ENCODE measurements at regions not wholly inside any gene's neighbourhood (a gene's known extent, or its start where the extent isn't known, plus 50 kb on each side); places are given as distances from the start of the nearest gene placed in this dataset.

- no peaks in the 10 kb centered on the region for H3K27me3 ChIP-seq (ENCODE audit: control insufficient read depth, insufficient read depth, low read length)
- no peak overlapping the region for H2AFZ ChIP-seq (ENCODE audit: low read length)
- no peaks in the 10 kb centered on the region for H4K20me1 ChIP-seq (ENCODE audit: control insufficient read depth, extremely low read depth, insufficient read depth, low read length)
- H3K79me2 ChIP-seq (ENCODE audit: control insufficient read depth, insufficient read depth, low read length) = no peaks in the 10 kb centered on the region
- TF ChIP-seq EZH2 (IDR thresholded peaks at IDR 0.05; ENCODE audit: low read length, missing control alignments) = no peak
- no peak for TF ChIP-seq CTCF (conservative IDR thresholded peaks at IDR 0.05 in 1 of 2, IDR thresholded peaks at IDR 0.05 in 1 of 2; ENCODE audit: low read depth in 1 of 2, low read length in 2 of 2)
- H3K4me2 ChIP-seq (ENCODE audit: extremely low read depth, insufficient read depth, low read length) = no peak overlapping the region
- no peak overlapping the region for H3K4me3 ChIP-seq (replicated peaks in 1 of 4; ENCODE audit: control extremely low read depth in 1 of 4, insufficient read depth in 1 of 4, low read depth in 3 of 4, low read length in 4 of 4)
- no peaks in the 10 kb centered on the region for H3K9me3 ChIP-seq (ENCODE audit: control insufficient read depth, insufficient read depth, low read depth, low read length)
- no peaks in the 10 kb centered on the region for H3K36me3 ChIP-seq (ENCODE audit: control insufficient read depth, insufficient read depth, low read length)
- H3K4me1 ChIP-seq (ENCODE audit: control insufficient read depth, extremely low read depth, insufficient read depth, low read length) = no peaks in the 10 kb centered on the region
- DNase-seq (ENCODE audit: low read depth in 2 of 2) = no peak
- H3K27ac ChIP-seq (ENCODE audit: insufficient read depth, low read length) = no peak overlapping the region
- no peak overlapping the region for H3K9ac ChIP-seq (ENCODE audit: insufficient read depth, low read length)
Observed at GRCh38 chrY:8341000-8341399, 996.3 kb upstream of the TSPY4 start.

- no peak for DNase-seq (ENCODE audit: low read depth in 2 of 2)
- Histone ChIP-seq H3K9ac (ENCODE audit: insufficient read depth, low read length) (no peak overlapping the region), H2AFZ (ENCODE audit: low read length) (no peak overlapping the region), H4K20me1 (ENCODE audit: control insufficient read depth, extremely low read depth, insufficient read depth, low read length) (no peaks in the 10 kb centered on the region), H3K36me3 (ENCODE audit: control insufficient read depth, insufficient read depth, low read length) (no peaks in the 10 kb centered on the region), H3K4me3 (replicated peaks in 1 of 4; ENCODE audit: control extremely low read depth in 1 of 4, insufficient read depth in 1 of 4, low read depth in 3 of 4, low read length in 4 of 4) (no peak overlapping the region), H3K27me3 (ENCODE audit: control insufficient read depth, insufficient read depth, low read length) (no peaks in the 10 kb centered on the region), H3K4me1 (ENCODE audit: control insufficient read depth, extremely low read depth, insufficient read depth, low read length) (no peaks in the 10 kb centered on the region), H3K27ac (ENCODE audit: insufficient read depth, low read length) (no peak overlapping the region), H3K4me2 (ENCODE audit: extremely low read depth, insufficient read depth, low read length) (no peak overlapping the region), H3K79me2 (ENCODE audit: control insufficient read depth, insufficient read depth, low read length) (no peaks in the 10 kb centered on the region), H3K9me3 (ENCODE audit: control insufficient read depth, insufficient read depth, low read depth, low read length) (no peaks in the 10 kb centered on the region)
- TF ChIP-seq CTCF (conservative IDR thresholded peaks at IDR 0.05 in 1 of 2, IDR thresholded peaks at IDR 0.05 in 1 of 2; ENCODE audit: low read depth in 1 of 2, low read length in 2 of 2) (no peak), EZH2 (IDR thresholded peaks at IDR 0.05; ENCODE audit: low read length, missing control alignments) (no peak)
Observed at GRCh38 chrY:8342173-8342572, 995.1 kb upstream of the TSPY4 start.

- Histone ChIP-seq H2AFZ (ENCODE audit: low read length) (no peak overlapping the region), H3K27me3 (ENCODE audit: control insufficient read depth, insufficient read depth, low read length) (no peaks in the 10 kb centered on the region), H3K9me3 (ENCODE audit: control insufficient read depth, insufficient read depth, low read depth, low read length) (no peaks in the 10 kb centered on the region), H3K36me3 (ENCODE audit: control insufficient read depth, insufficient read depth, low read length) (no peaks in the 10 kb centered on the region), H3K27ac (ENCODE audit: insufficient read depth, low read length) (no peak overlapping the region), H3K4me3 (replicated peaks in 1 of 4; ENCODE audit: control extremely low read depth in 1 of 4, insufficient read depth in 1 of 4, low read depth in 3 of 4, low read length in 4 of 4) (no peak overlapping the region), H3K9ac (ENCODE audit: insufficient read depth, low read length) (no peak overlapping the region), H4K20me1 (ENCODE audit: control insufficient read depth, extremely low read depth, insufficient read depth, low read length) (no peaks in the 10 kb centered on the region), H3K4me2 (ENCODE audit: extremely low read depth, insufficient read depth, low read length) (no peak overlapping the region), H3K4me1 (ENCODE audit: control insufficient read depth, extremely low read depth, insufficient read depth, low read length) (no peaks in the 10 kb centered on the region), H3K79me2 (ENCODE audit: control insufficient read depth, insufficient read depth, low read length) (no peaks in the 10 kb centered on the region)
- TF ChIP-seq EZH2 (IDR thresholded peaks at IDR 0.05; ENCODE audit: low read length, missing control alignments) (no peak), CTCF (conservative IDR thresholded peaks at IDR 0.05 in 1 of 2, IDR thresholded peaks at IDR 0.05 in 1 of 2; ENCODE audit: low read depth in 1 of 2, low read length in 2 of 2) (no peak)
- DNase-seq (ENCODE audit: low read depth in 2 of 2) = no peak
Observed at GRCh38 chrY:8351241-8351640, 986.0 kb upstream of the TSPY4 start.
